ENCODE measurements at regions not wholly inside any gene's neighbourhood (a gene's known extent, or its start where the extent isn't known, plus 50 kb on each side); places are given as distances from the start of the nearest gene placed in this dataset.
A peak's percentile ranks its signal among the peaks of the same experiment; 100 is the strongest.

GRCh38 chr10:3510741-3511140 lies 274.3 kb downstream of the KLF6 start:
- no peak for DNase-seq

GRCh38 chr10:3509355-3509754 lies 275.7 kb downstream of the KLF6 start:
- DNase-seq = no peak

- DNase-seq = no peak
Measured at GRCh38 chr10:3503299-3503698, 281.7 kb downstream of the KLF6 start.

GRCh38 chr10:3502673-3503072 lies 282.3 kb downstream of the KLF6 start:
- no peak for DNase-seq

GRCh38 chr10:3500408-3500856 lies 284.6 kb downstream of the KLF6 start:
- no peak for DNase-seq

GRCh38 chr10:3499120-3499519 lies 285.9 kb downstream of the KLF6 start:
- DNase-seq = no peak

GRCh38 chr10:3497581-3497980 lies 287.4 kb downstream of the KLF6 start:
- DNase-seq = no peak

- DNase-seq = no peak
Measured at GRCh38 chr10:3496138-3496537, 288.9 kb downstream of the KLF6 start.

GRCh38 chr10:3495281-3495680 lies 289.7 kb downstream of the KLF6 start:
- DNase-seq = no peak

GRCh38 chr10:3494838-3495230 lies 290.2 kb downstream of the KLF6 start:
- DNase-seq = no peak

GRCh38 chr10:3494131-3494837 lies 290.7 kb downstream of the KLF6 start:
- DNase-seq = no peak

GRCh38 chr10:3493621-3494020 lies 291.4 kb downstream of the KLF6 start:
- no peak for DNase-seq

GRCh38 chr10:3491571-3491970 lies 293.4 kb downstream of the KLF6 start:
- DNase-seq = no peak

GRCh38 chr10:3487228-3487627 lies 297.8 kb downstream of the KLF6 start:
- DNase-seq = no peak

GRCh38 chr10:3486346-3487065 lies 298.5 kb downstream of the KLF6 start:
- DNase-seq = no peak

GRCh38 chr10:3485057-3485686 lies 299.8 kb downstream of the KLF6 start:
- DNase-seq = no peak

GRCh38 chr10:3484306-3485056 lies 300.5 kb downstream of the KLF6 start:
- DNase-seq = peak; percentile 32

GRCh38 chr10:3482200-3482993 lies 302.6 kb downstream of the KLF6 start:
- DNase-seq = peak; percentile 27

GRCh38 chr10:3481496-3481895 lies 303.5 kb downstream of the KLF6 start:
- no peak for DNase-seq

GRCh38 chr10:3480990-3481315 lies 304.1 kb downstream of the KLF6 start:
- DNase-seq = no peak

GRCh38 chr10:3480281-3480989 lies 304.6 kb downstream of the KLF6 start:
- no peak for DNase-seq

All from RPMI8226 (cell line).